OCI-LY1 (cell line): ENCODE measurements at regions not wholly inside any gene's neighbourhood (a gene's known extent, or its start where the extent isn't known, plus 50 kb on each side); places are given as distances from the start of the nearest gene placed in this dataset.

Source experiments
- EZH2 ChIP-seq: fragments of 200-600 bp; sonication (generic), shearing (Covaris generic); IDR thresholded peaks from 2 replicates; pipeline ENCODE4 v1.8.0; 2017; ENCODE audit warnings: borderline replicate concordance, mixed run types, mild to moderate bottlenecking, antibody characterized with exemption, low read length, moderate library complexity, mixed read lengths
- TF ChIP-seq, protein P1 (sequence below): fragments of 200-600 bp; sonication (generic), shearing (Covaris generic); IDR thresholded peaks from 2 replicates; pipeline ENCODE4 v1.5.1; 2017; ENCODE audit warnings: mild to moderate bottlenecking, antibody characterized with exemption, low read length, moderate library complexity, mixed read lengths

DNA sequence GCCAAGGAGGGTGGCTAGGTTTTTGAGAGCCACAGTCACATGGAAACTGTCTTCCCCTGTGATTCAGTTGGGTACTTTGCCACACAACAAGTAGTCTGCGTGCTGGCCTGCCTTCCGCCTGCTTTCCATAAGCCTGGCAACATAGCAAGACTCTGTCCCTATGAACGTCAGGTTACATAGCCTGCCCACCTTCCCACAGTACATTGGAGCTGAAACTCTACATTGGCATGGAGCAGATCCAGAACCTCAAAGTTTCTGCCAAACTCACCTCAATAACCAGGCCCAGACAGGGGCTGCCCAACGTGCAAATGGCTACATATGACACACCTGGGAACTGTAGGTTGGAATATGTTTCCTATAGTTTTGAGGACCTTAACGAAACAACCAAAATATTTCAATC is 140.6 kb upstream of the PRICKLE2 start:
- TF ChIP-seq, protein P1, sequence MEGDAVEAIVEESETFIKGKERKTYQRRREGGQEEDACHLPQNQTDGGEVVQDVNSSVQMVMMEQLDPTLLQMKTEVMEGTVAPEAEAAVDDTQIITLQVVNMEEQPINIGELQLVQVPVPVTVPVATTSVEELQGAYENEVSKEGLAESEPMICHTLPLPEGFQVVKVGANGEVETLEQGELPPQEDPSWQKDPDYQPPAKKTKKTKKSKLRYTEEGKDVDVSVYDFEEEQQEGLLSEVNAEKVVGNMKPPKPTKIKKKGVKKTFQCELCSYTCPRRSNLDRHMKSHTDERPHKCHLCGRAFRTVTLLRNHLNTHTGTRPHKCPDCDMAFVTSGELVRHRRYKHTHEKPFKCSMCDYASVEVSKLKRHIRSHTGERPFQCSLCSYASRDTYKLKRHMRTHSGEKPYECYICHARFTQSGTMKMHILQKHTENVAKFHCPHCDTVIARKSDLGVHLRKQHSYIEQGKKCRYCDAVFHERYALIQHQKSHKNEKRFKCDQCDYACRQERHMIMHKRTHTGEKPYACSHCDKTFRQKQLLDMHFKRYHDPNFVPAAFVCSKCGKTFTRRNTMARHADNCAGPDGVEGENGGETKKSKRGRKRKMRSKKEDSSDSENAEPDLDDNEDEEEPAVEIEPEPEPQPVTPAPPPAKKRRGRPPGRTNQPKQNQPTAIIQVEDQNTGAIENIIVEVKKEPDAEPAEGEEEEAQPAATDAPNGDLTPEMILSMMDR = no peak
- no peak for TF ChIP-seq EZH2
